MCF 10A (cell line): ENCODE measurements at regions not wholly inside any gene's neighbourhood (a gene's known extent, or its start where the extent isn't known, plus 50 kb on each side); places are given as distances from the start of the nearest gene placed in this dataset.

Source experiments
- BruUV-seq: library from RNA; stranded (reverse); fragments of 400-500 nt; replicated peaks from 2 replicates; lab custom pipeline; 2021; lab: Mats Ljungman, UMichigan
- CTCF ChIA-PET: fragments of 300-600 bp; sonication (Branson Sonifier 250); formaldehyde crosslinking; extraction: SDS; loops from one replicate; lab custom pipeline; 2021; ENCODE audit warnings: antibody characterized with exemption, inconsistent platforms; lab: Yijun Ruan, JAX
- POLR2A ChIA-PET: fragments of 300-600, 350-650 bp; sonication (Branson Sonifier 250); formaldehyde crosslinking; extraction: SDS; loops from one replicate; lab custom pipeline; 2020; ENCODE audit warnings: antibody characterized with exemption, inconsistent platforms; lab: Yijun Ruan, JAX
- DNase-seq: peaks from one replicate; pipeline ENCODE4 v3.0.0-alpha.2; 2018; ENCODE audit not compliant: unreplicated experiment
- H3K27ac Mint-ChIP-seq: one replicate; pipeline ENCODE4 v1.8.0; 2022; ENCODE audit warnings: mild to moderate bottlenecking, low read depth, mixed read lengths; ENCODE audit not compliant: unreplicated experiment
- H3K27me3 Mint-ChIP-seq: one replicate; pipeline ENCODE4 v1.8.0; 2022; ENCODE audit warnings: mixed read lengths; ENCODE audit not compliant: insufficient read depth, unreplicated experiment
- H3K36me3 Mint-ChIP-seq: one replicate; pipeline ENCODE4 v1.8.0; 2022; ENCODE audit warnings: mild to moderate bottlenecking, moderate library complexity, mixed read lengths; ENCODE audit not compliant: insufficient read depth, unreplicated experiment
- H3K4me1 Mint-ChIP-seq: one replicate; pipeline ENCODE4 v1.8.0; 2022; ENCODE audit warnings: mixed read lengths; ENCODE audit not compliant: insufficient read depth, unreplicated experiment
- H3K4me3 Mint-ChIP-seq: one replicate; pipeline ENCODE4 v1.8.0; 2022; ENCODE audit warnings: mild to moderate bottlenecking, moderate library complexity, mixed read lengths; ENCODE audit not compliant: unreplicated experiment
- H3K9me3 Mint-ChIP-seq: one replicate; pipeline ENCODE4 v1.8.0; 2022; ENCODE audit warnings: mixed read lengths; ENCODE audit not compliant: unreplicated experiment
- intact Hi-C: fragments of 100-400 bp; cut with micrococcal nuclease; formaldehyde crosslinking; loops from 2 replicates; pipeline ENCODE4 v1.14.1; 2022
- TF ChIP-seq, protein P1 (sequence below): fragments of 200-600 bp; IDR thresholded peaks from one replicate; pipeline ENCODE4 v1.8.0; 2022; ENCODE audit warnings: antibody characterized with exemption, mild to moderate bottlenecking; ENCODE audit not compliant: unreplicated experiment

DNA sequence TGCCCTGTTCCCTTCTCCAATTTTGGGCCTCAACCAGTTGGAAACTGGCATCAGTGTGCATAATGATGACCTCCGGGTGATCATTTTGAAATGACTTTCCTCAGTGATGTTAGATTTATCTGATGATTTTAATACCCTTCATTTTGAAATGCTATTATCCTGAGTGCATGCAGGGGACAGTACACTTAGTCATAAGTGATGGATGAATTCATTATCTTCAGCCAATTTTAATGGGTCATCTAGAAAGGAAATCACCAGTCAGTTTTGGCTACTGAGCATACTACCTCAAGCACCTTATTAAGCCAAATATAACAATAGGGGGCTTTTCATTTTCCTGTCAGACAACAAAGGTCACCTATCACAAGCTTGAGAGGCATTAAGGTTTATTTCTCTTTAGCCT, 118.5 kb upstream of the MIR17HG start:
- TF ChIP-seq, protein P1, sequence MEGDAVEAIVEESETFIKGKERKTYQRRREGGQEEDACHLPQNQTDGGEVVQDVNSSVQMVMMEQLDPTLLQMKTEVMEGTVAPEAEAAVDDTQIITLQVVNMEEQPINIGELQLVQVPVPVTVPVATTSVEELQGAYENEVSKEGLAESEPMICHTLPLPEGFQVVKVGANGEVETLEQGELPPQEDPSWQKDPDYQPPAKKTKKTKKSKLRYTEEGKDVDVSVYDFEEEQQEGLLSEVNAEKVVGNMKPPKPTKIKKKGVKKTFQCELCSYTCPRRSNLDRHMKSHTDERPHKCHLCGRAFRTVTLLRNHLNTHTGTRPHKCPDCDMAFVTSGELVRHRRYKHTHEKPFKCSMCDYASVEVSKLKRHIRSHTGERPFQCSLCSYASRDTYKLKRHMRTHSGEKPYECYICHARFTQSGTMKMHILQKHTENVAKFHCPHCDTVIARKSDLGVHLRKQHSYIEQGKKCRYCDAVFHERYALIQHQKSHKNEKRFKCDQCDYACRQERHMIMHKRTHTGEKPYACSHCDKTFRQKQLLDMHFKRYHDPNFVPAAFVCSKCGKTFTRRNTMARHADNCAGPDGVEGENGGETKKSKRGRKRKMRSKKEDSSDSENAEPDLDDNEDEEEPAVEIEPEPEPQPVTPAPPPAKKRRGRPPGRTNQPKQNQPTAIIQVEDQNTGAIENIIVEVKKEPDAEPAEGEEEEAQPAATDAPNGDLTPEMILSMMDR: no peak
- no TSS peak for BruUV-seq
- intact Hi-C loops: no loop called here
- no peak overlapping the region for H3K27ac Mint-ChIP-seq
- ChIA-PET CTCF (interaction anchor here (0.6 kb wide), 1 partner anchor 1016 kb away, joined by 7 read pairs; no protein-coding TSS in a partner anchor), POLR2A (no interaction called here)
- no peaks in the 10 kb centered on the region for H3K36me3 Mint-ChIP-seq
- H3K4me1 Mint-ChIP-seq: no peaks in the 10 kb centered on the region
- H3K4me3 Mint-ChIP-seq: no peak overlapping the region
- DNase-seq: no peak
- peaks cover 56% of the 10 kb centered on the region for H3K27me3 Mint-ChIP-seq
- no peaks in the 10 kb centered on the region for H3K9me3 Mint-ChIP-seq

DNA sequence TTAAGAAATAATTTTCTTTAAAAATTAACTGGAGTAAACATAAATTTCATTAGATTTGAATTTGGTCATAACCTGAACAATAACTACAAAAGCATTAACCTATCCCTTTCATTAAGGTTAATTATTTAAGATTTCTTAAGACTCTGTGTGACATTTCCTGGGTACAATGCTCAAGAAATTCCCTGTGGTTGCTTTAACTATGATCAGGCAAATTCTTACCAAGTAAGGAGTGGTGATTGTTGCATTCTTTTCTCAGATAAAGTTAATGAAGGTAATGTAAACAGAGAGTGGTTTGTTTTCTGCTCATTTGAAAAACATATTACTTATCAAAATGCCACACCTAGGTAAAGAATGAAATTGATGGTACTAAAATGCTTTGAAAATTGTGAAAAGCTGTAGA, 114.8 kb upstream of the MIR17HG start:
- no TSS peak for BruUV-seq
- Mint-ChIP-seq H3K27ac (no peak overlapping the region), H3K27me3 (peaks cover 22% of the 10 kb centered on the region), H3K36me3 (no peaks in the 10 kb centered on the region), H3K4me3 (no peak overlapping the region), H3K4me1 (no peaks in the 10 kb centered on the region), H3K9me3 (no peaks in the 10 kb centered on the region)
- no peak for DNase-seq
- ChIA-PET POLR2A (no interaction called here), CTCF (no interaction called here)
- TF ChIP-seq, protein P1: no peak
- intact Hi-C loops: no loop called here

DNA sequence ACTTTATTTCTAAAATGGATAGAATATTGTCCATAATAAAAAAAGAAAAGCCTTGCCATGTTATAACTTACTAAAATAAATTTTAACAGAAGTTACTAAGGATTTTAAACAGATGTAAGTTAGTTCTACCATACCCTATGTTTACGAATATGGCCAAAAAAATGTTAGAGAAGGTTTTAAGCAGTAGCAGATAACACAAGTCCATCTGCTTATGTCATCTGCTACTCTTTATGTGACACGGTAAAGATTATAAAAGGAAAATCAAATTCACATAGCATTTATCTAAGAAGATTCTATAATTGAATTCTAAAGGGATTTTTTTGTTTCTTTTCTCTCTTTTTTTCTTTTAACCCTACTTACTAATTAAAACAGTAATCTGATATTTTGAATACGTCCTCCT, 114.2 kb upstream of the MIR17HG start:
- H3K4me1 Mint-ChIP-seq: no peaks in the 10 kb centered on the region
- H3K4me3 Mint-ChIP-seq: no peak overlapping the region
- DNase-seq: no peak
- H3K36me3 Mint-ChIP-seq: no peaks in the 10 kb centered on the region
- no TSS peak for BruUV-seq
- CTCF ChIA-PET: no interaction called here
- POLR2A ChIA-PET: no interaction called here
- intact Hi-C loops: no loop called here
- H3K9me3 Mint-ChIP-seq: no peaks in the 10 kb centered on the region
- H3K27me3 Mint-ChIP-seq: peaks cover 21% of the 10 kb centered on the region
- TF ChIP-seq, protein P1: no peak
- no peak overlapping the region for H3K27ac Mint-ChIP-seq

DNA sequence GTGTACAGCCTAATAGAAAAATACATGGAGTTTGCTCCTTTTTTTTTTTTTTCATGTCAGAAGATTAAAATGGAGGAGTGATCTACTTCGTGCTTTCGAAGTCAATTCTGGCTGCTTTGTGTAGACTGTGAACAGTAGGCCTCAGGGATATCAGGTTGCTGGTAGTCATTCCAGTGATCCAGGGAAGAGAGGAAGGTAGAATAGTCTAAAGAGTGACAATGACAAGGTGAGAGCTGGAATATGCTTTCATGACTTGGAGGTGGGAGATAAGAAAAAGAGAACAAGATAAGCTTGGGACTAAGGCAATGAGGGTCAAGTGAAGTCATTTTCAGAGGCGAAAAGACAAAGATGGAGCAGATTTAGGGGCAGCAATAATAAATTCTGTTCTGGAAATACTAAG, 111.3 kb upstream of the MIR17HG start:
- peaks cover 26% of the 10 kb centered on the region for H3K27me3 Mint-ChIP-seq
- H3K4me3 Mint-ChIP-seq: no peak overlapping the region
- H3K9me3 Mint-ChIP-seq: no peaks in the 10 kb centered on the region
- TF ChIP-seq, protein P1: no peak
- intact Hi-C loops: no loop called here
- no peak for DNase-seq
- ChIA-PET CTCF (interaction anchor here (1.2 kb wide), 1 partner anchor 10 kb away, joined by 8 read pairs; no protein-coding TSS in a partner anchor), POLR2A (no interaction called here)
- no peak overlapping the region for H3K27ac Mint-ChIP-seq
- no peaks in the 10 kb centered on the region for H3K36me3 Mint-ChIP-seq
- H3K4me1 Mint-ChIP-seq: no peaks in the 10 kb centered on the region
- no TSS peak for BruUV-seq
